Stimulated activated CD8-positive, alpha-beta memory T cell treated with anti-CD3 and anti-CD28 coated beads, Interleukin-15, amount 100 ng/mL, for 24 hours (primary cell): ENCODE measurements at regions not wholly inside any gene's neighbourhood (a gene's known extent, or its start where the extent isn't known, plus 50 kb on each side); places are given as distances from the start of the nearest gene placed in this dataset.
"Not testable (repeated sequence)": the region's sequence is repeated elsewhere in the genome, so short reads cannot be mapped to it uniquely, and the experiment has no call there.

Experiments
- DNase-seq: peaks from one replicate; pipeline ENCODE4 v3.0.0-alpha.2; 2020; ENCODE audit warnings: low read depth

DNA sequence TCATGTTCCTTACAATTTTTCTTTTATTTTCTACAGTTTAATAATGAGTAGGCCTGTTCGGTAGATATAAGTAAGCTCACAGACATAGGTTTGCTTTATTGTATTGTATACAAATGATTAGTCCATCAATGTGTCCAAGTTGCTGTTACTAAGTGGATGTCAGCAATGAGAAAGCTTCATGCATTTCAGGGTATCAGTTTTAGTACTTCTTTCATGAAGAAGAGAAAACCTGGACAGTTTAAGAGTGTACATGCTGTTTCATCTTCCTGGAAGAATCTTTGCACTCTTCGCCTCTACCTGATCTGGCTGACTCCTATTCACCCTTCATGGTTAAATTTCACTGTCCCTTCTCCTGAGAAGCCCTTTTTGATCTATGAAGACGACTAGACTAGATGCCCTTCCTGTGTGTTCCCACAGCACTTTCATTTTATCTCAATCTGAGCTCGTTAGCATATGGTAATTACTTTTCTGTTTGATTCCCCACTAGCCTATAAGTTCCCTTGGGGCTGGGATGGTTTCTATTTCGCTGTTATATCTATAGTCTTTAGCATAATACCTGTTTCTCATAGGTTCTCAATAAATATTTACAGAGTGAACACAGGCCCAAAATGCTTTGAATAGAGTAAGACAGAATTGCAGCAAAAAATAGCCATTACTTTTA lies 70.7 kb downstream of the CETN3 start:
- no peak for DNase-seq

DNA sequence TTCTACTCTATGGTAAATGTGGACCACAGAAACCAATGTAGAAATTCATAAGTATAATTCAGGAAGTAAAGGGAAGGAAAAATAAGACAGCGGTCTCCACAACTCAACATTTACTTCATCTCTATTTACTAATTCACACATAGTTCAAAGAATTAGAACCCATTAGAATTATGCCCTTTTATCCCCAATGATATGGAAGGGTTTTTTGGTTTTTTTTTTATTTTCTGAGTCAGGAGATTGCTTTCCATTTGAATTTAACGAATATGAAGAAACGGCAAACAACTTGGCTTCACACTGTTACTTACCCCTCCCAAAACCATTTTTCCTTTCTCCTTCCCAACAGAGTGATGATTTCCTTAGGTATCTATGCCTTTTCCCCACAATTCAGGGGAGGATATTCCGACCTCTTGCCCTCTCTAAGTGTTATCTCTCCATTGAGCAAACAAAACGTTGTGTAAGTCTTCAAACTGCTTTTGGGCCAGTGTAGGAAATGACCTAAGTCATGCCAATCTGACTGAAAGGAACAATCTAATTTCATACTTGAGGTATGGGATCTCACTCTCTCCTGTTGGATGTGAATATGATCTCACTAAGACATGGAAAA lies 72.0 kb downstream of the CETN3 start:
- no peak for DNase-seq

DNA sequence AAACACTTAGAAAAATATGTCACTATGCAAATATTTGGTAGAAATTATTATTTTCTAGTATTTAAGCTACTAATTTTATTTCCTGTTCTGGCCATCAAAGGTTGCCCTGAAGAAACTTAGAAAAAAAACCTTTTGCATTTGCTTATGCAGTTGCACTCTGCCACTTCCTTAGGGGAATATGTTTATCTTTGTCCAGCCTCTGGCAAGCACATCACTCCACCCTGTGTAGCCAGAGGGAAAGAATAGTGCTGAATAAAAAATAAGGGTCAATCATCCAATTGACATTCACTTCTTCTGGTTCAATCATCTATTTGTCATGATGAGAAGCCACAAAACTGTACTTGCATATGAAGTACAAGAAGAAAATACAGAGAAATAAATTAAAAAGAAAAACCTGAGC lies 72.8 kb downstream of the CETN3 start:
- DNase-seq: no peak

DNA sequence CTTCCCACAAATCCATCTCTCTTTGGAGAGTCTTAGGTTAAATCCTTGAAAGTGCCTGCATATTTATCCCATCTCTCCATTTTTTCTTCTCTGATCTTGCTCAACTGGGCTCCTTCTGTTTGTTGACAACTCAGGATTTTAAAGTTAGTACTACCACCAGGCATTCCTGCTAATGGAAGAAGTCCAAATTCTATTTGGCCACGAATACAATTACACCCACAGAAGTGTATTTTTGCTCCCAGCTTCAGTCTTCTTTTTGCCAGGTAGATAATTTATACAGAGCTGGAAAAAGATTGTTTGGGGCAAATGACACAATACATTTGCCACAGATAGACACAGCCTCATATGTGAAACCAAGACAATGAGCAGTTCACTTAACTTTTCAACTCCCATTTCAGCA lies 74.8 kb downstream of the CETN3 start:
- no peak for DNase-seq

DNA sequence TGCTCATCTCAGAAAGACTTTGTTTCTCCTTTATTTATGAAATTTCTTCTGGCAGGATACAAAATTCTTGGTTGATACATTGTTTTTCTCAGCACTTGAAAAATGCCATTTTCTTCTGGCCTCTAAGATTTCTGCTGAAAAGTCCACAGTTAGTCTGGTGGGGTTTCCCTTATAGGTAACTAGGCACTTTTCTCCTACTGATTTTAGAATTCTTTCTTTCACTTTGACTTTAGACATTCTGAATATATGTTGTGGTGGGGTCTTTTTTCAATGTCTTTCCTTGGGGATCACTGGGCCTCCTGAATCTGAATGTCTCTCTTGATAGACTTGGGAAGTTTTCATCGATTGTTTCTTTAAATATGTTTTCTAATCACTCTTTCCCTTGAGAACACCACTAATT lies 79.6 kb downstream of the CETN3 start:
- DNase-seq: no peak

DNA sequence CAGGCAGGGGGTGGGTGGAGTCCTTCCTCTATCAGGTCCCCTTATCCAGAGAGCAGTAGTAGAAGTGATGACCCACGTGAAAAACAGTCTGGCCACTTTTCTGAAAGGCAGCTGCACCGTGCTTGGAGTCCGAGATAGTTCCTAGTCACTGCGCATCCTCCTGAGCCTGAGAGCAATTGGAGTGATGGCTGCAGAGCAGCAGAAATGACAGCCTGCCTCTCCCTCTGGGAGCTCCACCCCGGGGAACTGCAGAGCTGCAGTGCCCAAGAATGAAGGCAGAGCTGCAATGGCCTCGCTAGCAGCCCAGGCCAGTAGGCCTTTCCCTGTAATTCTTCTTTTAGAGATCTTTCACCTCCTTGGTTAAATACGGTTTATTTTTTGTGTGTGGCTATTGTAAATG lies 82.6 kb downstream of the CETN3 start:
- DNase-seq: no peak

DNA sequence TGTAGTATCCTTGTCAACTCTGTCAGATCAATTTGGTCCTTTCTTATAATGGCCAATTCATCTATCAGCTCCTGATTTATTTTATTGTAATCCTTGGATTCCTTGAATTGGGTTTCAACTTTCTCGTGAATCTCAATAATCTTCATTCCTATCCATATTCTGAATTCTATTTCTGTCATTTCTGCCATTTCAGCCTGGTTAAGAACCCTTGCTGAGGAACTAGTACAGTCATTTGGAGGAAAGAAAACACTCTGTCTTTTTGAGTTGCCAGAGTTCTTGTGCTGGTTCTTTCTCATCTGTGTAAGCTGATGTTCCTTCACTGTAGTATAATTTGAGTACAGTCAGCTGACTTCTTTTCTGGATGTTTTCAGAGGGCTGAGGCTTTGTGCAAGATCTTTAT lies 84.5 kb downstream of the CETN3 start:
- DNase-seq: no peak

DNA sequence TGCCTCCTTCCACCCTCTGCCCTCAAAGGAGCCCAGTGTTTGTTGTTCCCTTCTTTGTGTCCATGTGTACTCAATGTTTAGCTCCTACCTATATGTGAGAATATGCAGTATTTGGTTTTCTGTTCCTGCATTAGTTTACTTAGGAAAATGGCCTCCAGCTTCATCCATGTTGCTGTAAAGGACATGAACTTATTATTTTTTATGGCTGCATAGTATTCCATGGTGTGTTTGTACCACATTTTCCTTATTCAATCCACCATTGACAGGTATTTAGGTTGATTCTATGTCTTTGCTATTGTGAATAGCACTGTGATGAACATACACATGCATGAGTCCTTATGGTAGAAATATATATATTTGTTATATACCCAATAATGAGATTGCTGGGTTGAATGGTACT lies 89.2 kb downstream of the CETN3 start:
- DNase-seq: not testable (repeated sequence)

DNA sequence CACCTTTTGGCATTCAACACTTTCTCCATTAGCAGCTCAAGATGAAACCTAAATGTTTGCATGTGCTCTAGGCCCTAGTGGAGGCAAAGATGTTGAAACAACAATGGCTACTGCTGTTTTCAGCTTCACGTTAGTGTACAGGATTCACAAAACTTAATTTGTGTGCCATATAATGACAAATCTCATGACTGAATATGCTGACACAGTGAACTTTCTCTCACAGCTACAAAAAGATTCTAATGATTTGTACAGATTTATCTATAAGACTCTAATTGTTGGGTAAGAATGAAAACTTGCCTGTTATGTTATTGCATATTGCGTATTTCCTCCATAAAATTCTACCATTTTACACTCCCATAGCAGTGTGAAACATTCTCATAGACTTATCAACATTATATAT lies 97.5 kb downstream of the CETN3 start:
- no peak for DNase-seq

DNA sequence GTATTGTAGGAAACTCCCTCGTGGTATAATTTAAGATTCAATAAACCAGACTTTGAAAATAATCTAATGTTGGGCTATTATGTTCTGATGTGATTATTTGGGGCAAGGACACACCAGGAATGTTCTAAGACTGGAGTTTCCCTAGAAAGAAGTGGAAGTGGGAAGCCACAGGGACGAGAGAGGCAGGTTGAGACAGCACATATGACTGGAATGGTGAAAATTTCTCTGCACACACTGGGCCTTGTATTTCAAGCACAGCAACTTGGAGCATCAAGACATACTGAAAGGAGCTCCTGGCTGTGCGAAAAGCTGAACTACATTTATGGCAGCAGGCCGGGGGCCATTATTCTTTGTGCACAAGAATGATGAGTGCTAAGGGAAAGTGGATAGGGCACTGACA lies 98.2 kb downstream of the CETN3 start:
- no peak for DNase-seq

DNA sequence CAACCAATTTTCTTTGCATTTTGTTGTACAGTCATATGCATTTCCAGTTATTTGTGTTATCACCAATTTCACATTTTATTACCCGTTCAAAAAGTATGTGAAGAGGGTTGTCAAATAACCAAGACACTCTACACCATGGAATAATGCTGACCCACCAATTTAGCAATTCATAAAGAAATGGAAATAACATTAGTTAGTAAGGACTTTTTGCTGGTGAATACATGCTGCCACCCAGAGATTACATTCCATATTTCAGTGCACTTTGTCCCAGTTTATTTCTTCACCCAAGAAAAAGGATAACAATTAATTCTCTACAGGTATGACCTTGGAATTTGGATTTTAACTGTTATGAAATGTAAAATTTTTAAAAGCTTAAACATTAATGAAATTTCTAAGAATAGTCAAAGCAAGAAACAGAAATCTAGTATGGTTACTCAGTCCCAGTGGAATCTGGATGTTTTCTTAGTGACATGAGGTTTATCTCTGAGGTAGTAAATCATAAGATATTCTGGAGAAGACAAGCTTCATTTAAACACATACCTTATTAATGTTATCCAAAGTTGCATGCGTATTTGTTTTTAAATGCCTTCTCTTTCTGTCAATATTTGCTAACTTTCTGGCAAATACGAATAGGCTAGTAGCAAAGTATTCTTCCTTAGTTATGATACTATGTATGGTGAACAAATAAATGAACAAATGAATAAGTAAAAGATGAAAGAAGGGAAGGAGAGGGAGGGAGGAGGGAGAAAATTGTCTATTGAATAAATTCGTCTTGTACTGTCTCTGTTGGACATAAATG lies 100.6 kb downstream of the CETN3 start:
- no peak for DNase-seq

DNA sequence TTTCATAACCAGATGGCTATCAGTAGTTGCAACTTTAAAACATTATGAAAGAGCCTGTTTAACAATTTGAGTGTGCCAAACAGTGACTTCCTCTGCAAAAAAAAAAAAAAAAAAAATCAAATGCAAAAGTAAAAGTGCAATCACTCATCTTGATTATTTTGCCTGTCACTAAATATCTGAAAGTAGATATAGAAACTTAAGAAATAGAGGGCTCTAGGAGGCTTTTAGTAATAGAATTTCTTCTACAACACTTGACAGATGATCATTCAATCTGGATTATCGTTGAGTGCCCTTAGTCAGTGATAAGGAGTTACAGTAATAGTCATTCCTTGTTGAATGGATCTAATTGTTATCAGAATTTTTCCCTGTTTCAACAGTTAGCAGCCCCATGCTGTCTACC lies 101.8 kb downstream of the CETN3 start:
- no peak for DNase-seq

DNA sequence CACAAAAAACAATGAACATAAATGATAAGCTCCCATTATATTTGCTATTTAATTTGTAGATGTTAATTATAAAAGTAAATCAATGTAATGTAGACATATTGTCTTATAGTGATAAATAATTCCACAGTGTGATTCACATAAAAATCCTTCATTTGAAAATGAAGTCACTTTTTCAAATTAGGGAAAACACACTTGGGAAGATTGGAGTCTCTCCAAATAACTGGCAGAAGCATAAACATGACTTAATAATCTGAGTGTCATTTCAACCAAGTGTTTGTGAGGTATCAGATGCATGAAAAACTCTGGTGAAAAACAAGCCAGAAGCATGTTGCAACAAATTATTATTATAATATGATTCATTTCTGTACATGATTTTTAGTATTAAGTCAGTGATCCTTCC lies 102.2 kb downstream of the CETN3 start:
- no peak for DNase-seq

DNA sequence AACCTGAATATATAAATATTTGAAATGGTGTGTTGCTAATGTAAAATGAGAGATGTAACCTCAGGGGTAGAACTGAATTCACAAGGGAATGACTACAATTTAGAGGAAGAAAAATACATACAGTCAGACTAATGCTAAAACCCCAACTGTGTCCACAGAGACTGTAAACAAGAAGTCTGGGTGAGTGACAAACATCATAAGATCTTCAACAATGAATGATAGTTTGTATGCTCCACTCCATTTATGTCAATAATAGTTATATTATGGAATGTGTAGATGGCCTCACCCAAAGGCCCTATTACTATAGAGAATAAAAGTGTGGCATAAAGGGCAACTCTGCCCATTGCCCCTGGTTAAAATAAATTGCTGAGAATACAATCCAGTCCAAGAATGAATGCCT lies 102.9 kb downstream of the CETN3 start:
- DNase-seq: no peak

DNA sequence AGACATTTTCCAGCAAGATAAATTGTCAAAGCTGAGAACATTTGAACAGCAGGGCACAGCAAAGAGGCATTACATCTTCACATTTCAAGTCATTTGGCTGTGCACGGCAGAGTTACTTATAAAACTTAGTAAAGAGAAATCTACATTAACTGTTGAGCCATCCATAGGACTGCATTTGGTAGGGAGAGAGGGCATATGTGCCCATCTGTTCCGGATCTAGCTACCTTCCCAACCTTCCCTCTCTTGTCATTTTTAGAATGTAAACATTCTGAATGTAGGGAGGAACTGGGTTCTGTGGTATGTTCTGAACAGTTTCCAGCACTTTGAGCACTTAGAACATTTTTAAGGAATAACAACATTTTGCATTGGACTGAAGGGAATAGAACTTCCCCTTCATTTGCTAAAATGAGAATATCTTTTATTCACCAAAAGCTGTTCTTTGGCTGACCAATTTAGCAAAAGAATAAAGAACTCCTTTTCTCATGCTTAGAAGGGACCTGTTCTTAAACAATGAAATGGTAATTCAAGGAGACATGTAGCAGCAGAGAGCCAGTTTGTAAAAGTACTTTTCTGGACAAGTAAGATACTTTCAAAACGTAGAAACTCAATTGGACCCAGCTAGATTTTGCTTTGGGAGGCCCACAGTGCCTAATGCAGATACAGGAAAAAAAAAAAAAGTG lies 104.4 kb downstream of the CETN3 start:
- DNase-seq: no peak

DNA sequence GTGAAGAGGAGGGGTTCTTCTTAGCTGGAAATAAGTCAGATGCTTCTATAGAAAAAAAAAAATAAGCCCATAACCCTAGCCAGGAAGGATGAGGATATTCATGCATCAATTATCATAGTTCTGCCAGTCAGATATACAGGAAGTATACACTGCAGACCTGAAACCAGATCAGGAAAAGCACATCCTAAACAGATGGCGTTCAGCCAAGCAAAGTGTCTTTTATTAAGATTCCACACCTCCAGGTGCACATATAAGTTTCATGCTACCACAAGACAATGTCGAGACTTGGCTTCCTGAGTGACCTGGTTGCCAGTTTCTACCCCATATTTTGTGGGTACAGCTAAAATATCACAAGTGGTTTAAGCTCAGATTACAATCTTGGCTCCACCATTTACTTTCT lies 108.3 kb downstream of the CETN3 start:
- no peak for DNase-seq

DNA sequence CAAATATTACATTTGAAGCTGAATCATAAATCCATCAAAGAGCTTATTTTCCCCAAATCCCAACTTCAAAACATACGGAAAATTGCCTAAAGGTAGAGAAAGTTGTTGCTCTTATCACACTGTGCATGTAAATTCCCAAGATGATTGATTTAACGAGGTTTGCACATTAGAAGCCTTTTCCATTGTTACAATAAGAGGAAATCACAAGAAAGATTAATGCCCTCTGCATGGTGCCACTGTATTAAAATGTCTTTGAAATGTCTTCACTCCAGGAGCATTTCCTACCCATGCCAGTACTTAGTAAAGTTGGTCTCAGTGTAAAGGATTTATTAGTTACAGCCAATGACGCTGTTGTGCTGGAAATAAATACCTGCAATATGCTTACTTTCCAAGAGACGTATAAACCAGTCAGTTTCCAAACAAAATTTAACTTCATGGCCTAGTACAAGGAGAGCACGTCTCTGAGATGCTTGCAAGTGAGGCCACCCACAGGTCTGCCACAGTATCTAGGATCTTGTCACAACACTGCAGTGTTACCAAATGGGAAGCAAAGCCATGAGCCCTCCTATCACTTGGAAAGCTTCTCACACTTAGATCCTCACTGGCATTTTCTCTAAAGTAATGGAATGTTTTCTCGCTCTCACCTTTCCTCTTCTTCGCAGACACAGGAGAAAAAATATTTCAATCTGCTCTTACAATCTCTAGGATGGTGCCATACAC lies 112.4 kb downstream of the CETN3 start:
- no peak for DNase-seq

DNA sequence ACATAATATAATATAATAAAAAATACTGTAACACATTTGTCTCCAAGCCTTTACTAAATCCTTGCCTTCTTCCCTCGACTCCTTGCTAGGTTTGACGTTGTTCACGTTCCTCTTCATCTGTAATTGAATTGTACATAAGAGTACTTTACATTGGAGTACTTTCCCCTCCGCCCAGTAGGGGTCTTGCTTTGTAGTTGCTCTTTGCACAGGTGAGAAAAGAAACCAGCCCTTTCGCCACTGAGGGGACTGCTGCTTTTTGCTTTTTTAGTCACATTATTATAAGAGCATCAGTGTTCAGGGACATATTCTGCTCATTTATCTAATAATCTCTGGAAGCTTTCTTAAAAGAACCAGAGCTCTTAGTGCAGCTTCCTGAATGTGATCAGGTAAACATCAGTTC lies 115.0 kb downstream of the CETN3 start:
- no peak for DNase-seq

DNA sequence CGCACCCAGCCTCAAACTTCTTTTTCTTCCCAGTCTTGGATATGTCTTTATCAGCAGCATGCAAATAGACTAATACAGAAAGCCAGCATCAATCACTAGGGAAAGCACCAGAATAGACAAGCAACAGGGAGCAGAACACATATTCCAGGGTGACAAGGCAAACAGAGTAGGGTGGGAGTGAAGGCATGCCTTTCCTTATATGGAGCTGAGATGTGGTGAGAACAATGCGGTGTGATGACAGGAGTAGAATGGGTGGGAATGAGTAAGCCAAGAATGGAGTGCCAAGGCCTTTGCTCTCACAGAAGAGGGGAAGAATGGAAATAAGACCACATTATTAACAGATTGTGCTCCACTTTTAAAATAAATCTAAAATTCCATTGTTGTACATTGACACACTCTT lies 115.6 kb downstream of the CETN3 start:
- DNase-seq: no peak

DNA sequence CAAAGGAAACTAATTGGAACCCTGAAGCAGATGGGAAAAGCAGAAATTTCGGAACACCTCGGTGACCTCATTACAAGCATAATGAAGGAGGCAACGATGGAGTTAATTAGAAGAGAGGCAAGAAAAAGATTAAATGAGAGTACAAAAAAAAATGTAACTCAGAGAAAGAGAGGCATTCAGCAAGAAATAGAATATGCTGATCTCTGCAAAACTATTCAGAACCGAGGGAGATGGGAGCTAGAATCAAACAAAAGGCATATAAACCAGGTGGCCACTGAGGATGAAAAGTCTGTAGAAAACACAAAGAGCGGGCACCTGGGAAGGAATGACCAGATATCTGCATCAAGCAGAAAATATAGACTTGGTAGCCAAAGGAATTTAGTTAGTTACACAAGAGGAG lies 118.9 kb downstream of the CETN3 start:
- DNase-seq: no peak

DNA sequence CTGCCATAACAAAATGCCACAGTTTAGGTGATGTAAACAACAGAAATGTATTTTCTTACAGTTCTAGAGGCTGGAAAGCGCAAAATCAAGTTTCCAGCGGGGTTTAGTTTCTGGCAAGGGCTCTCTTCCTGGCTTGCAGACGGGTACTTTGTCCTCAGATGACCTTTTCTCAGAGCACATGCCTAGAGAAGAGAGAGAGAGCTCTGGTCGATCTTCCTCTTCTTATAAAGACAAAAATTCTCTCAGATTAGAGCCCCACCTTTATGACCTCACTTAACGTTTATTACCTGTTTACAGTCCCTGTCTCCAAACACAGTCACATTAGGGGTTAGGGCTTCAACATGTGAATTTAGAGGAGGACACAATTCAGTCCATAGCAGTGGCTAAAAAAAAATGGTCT lies 119.7 kb downstream of the CETN3 start:
- no peak for DNase-seq

DNA sequence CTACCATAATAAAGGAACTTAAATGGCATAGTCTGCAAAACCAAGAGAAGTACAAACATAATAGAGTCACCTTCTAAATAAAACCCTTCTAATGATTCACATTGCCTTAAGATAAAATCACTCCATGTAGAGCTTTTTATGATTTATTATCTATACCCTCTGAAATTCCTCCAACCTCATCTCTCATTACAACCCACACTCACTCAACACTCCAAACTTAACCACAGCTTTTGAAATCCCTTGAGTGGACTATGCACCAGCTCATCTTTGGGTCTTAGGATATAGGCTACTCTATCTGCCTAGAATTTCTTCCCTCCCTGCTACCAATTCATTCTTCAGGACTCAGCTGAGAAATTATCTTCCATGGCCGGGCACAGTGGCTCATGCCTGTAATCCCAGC lies 122.5 kb downstream of the CETN3 start:
- no peak for DNase-seq
